ENCODE measurements at regions not wholly inside any gene's neighbourhood (a gene's known extent, or its start where the extent isn't known, plus 50 kb on each side); places are given as distances from the start of the nearest gene placed in this dataset.
A peak's percentile ranks its signal among the peaks of the same experiment; 100 is the strongest.
"Not testable (repeated sequence)": the region's sequence is repeated elsewhere in the genome, so short reads cannot be mapped to it uniquely, and the experiment has no call there.

DNA sequence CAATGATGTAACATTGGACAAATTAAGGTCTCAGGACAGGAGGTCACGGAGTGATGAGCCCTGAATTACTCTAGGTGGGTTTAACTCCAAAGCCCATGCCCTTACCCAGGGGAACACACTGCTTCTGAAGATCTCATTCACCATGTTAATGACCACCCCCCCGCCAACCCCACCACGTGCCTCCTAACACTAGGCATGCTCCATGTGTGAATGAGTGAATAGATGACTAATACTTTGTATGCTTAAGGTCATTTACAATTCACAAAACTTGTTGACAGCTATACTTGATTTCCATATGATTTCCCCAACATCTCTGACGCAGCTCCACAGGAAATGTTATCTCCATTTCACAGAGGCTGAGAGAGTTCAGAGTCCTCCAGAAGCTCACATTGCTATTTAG lies 184.9 kb downstream of the ZNF92 start:
- H3K4me3 ChIP-seq (replicated peaks in 1 of 3; ENCODE audit: insufficient read depth in 1 of 3, low read depth in 2 of 3, low read length in 3 of 3); in situ Hi-C loops (cut with HindIII; ENCODE audit: extremely low pct_ligation_motif_present, low pct_unique_long_range_greater_than_20kb); H3K36me3 ChIP-seq (replicated peaks in 1 of 2; ENCODE audit: control insufficient read depth in 1 of 2, insufficient read depth in 2 of 2, low read length in 2 of 2); H4K20me1 ChIP-seq (ENCODE audit: insufficient read depth, low read length); FAIRE-seq; H3K9me3 ChIP-seq (ENCODE audit: low read length); H3K27me3 ChIP-seq (ENCODE audit: control insufficient read depth in 1 of 2, insufficient read depth in 2 of 2, low read length in 2 of 2); H3K27ac ChIP-seq (ENCODE audit: extremely low read length, insufficient read depth, low read length); H2AFZ ChIP-seq (ENCODE audit: low read length); H3K79me2 ChIP-seq (ENCODE audit: insufficient read depth, low read length); POLR2A ChIA-PET; H3K9ac ChIP-seq (ENCODE audit: insufficient read depth, low read depth, low read length); H3K4me1 ChIP-seq (ENCODE audit: insufficient read depth, low read length); CTCF ChIA-PET (ENCODE audit: low intra/inter-chr PET ratio, low total read pairs); intact Hi-C loops (cut with micrococcal nuclease; ENCODE audit: unreplicated experiment); BruUV-seq (replicated peaks); H3K4me2 ChIP-seq (ENCODE audit: low read depth, low read length): not testable (repeated sequence)
- WGBS (ENCODE audit: low lambda C conversion rate) = 55% methylated on average over 3 of the region's 4 CpGs
- ATAC-seq (peak; percentile 31), DNase-seq (ENCODE audit: low spot score) (peak; percentile 2)
- TF ChIP-seq, protein P1, sequence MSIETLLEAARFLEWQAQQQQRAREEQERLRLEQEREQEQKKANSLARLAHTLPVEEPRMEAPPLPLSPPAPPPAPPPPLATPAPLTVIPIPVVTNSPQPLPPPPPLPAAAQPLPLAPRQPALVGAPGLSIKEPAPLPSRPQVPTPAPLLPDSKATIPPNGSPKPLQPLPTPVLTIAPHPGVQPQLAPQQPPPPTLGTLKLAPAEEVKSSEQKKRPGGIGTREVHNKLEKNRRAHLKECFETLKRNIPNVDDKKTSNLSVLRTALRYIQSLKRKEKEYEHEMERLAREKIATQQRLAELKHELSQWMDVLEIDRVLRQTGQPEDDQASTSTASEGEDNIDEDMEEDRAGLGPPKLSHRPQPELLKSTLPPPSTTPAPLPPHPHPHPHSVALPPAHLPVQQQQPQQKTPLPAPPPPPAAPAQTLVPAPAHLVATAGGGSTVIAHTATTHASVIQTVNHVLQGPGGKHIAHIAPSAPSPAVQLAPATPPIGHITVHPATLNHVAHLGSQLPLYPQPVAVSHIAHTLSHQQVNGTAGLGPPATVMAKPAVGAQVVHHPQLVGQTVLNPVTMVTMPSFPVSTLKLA (IDR thresholded peaks at IDR 0.05) = peak; percentile 77

DNA sequence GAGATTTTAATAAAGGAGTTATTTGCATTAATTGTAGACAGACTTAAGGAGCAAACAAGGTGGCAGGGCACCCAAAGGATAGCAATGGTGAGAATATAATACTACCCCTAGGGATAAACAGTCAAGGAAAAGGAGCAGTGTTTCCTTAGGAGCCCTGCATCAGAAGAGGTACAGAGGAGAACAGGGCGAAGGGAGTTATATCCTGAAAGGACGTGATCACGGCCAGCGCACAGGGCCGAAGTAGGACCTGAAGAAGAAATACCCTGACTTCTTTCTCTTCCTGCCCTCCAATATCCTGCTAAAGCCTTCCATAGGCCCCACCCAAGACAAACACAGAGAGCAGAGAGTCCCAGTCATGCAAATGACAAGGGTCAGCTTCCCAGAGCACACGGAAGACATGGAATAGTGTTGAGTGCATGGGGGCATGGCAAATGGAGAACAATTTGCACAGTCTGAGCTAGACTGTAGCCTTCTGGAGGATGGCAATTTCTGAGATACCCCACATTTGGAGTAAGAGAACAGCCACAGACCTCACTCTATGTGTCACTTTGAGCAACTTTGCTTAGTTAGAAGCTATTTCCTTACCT lies 188.2 kb downstream of the ZNF92 start:
- in situ Hi-C loops (cut with HindIII; ENCODE audit: extremely low pct_ligation_motif_present, low pct_unique_long_range_greater_than_20kb); intact Hi-C loops (cut with micrococcal nuclease; ENCODE audit: unreplicated experiment); H3K27me3 ChIP-seq (ENCODE audit: control insufficient read depth in 1 of 2, insufficient read depth in 2 of 2, low read length in 2 of 2); H4K20me1 ChIP-seq (ENCODE audit: insufficient read depth, low read length); H3K4me2 ChIP-seq (ENCODE audit: low read depth, low read length); H3K9me3 ChIP-seq (ENCODE audit: low read length); FAIRE-seq; H3K27ac ChIP-seq (ENCODE audit: extremely low read length, insufficient read depth, low read length); CTCF ChIA-PET (ENCODE audit: low intra/inter-chr PET ratio, low total read pairs); H2AFZ ChIP-seq (ENCODE audit: low read length); H3K79me2 ChIP-seq (ENCODE audit: insufficient read depth, low read length); H3K36me3 ChIP-seq (replicated peaks in 1 of 2; ENCODE audit: control insufficient read depth in 1 of 2, insufficient read depth in 2 of 2, low read length in 2 of 2); POLR2A ChIA-PET; DNase-seq (ENCODE audit: low spot score); H3K9ac ChIP-seq (ENCODE audit: insufficient read depth, low read depth, low read length); H3K4me1 ChIP-seq (ENCODE audit: insufficient read depth, low read length); BruUV-seq (replicated peaks); H3K4me3 ChIP-seq (replicated peaks in 1 of 3; ENCODE audit: insufficient read depth in 1 of 3, low read depth in 2 of 3, low read length in 3 of 3): not testable (repeated sequence)
- peak; percentile 45 for ATAC-seq
- WGBS (ENCODE audit: low lambda C conversion rate) = 86% methylated on average over 5 of the region's 6 CpGs
